GM18498 (cell line): ENCODE measurements at regions not wholly inside any gene's neighbourhood (a gene's known extent, or its start where the extent isn't known, plus 50 kb on each side); places are given as distances from the start of the nearest gene placed in this dataset.
"Not testable (repeated sequence)": the region's sequence is repeated elsewhere in the genome, so short reads cannot be mapped to it uniquely, and the experiment has no call there.

Experiments
- ATAC-seq: cut with Tn5 transposase; IDR thresholded peaks from one replicate; pipeline ENCODE4 v1.9.1; 2021; ENCODE audit warnings: mild to moderate bottlenecking, moderate library complexity; ENCODE audit not compliant: unreplicated experiment

- no peak for ATAC-seq
Observed at GRCh38 chr11:23797624-23798419, 699.0 kb upstream of the LUZP2 start.

GRCh38 chr11:23834306-23834705, 662.5 kb upstream of the LUZP2 start:
- not testable (repeated sequence) for ATAC-seq

GRCh38 chr11:23836981-23837380, 659.9 kb upstream of the LUZP2 start:
- no peak for ATAC-seq

GRCh38 chr11:23840872-23841271, 656.0 kb upstream of the LUZP2 start:
- ATAC-seq = no peak

GRCh38 chr11:23846902-23847422, 649.9 kb upstream of the LUZP2 start:
- no peak for ATAC-seq

GRCh38 chr11:23851216-23851615, 645.6 kb upstream of the LUZP2 start:
- ATAC-seq = no peak

- ATAC-seq = no peak
Observed at GRCh38 chr11:23856654-23857053, 640.2 kb upstream of the LUZP2 start.

- no peak for ATAC-seq
Observed at GRCh38 chr11:23859087-23859486, 637.8 kb upstream of the LUZP2 start.

GRCh38 chr11:23861615-23862014, 635.2 kb upstream of the LUZP2 start:
- ATAC-seq = no peak

GRCh38 chr11:23865341-23865975, 631.4 kb upstream of the LUZP2 start:
- no peak for ATAC-seq

GRCh38 chr11:23866641-23867040, 630.2 kb upstream of the LUZP2 start:
- no peak for ATAC-seq

- ATAC-seq = no peak
Observed at GRCh38 chr11:23869671-23870070, 627.2 kb upstream of the LUZP2 start.

- no peak for ATAC-seq
Observed at GRCh38 chr11:23873406-23873805, 623.4 kb upstream of the LUZP2 start.

- ATAC-seq = no peak
Observed at GRCh38 chr11:23875176-23875850, 621.5 kb upstream of the LUZP2 start.

- ATAC-seq = not testable (repeated sequence)
Observed at GRCh38 chr11:23883426-23884048, 613.3 kb upstream of the LUZP2 start.

- no peak for ATAC-seq
Observed at GRCh38 chr11:23884341-23884740, 612.5 kb upstream of the LUZP2 start.

- ATAC-seq = no peak
Observed at GRCh38 chr11:23885801-23886200, 611.1 kb upstream of the LUZP2 start.

- not testable (repeated sequence) for ATAC-seq
Observed at GRCh38 chr11:23887122-23887521, 609.7 kb upstream of the LUZP2 start.

- ATAC-seq = no peak
Observed at GRCh38 chr11:23893126-23893525, 603.7 kb upstream of the LUZP2 start.

- no peak for ATAC-seq
Observed at GRCh38 chr11:23897453-23898286, 599.2 kb upstream of the LUZP2 start.
